ENCODE measurements at regions not wholly inside any gene's neighbourhood (a gene's known extent, or its start where the extent isn't known, plus 50 kb on each side); places are given as distances from the start of the nearest gene placed in this dataset.
"Not testable (repeated sequence)": the region's sequence is repeated elsewhere in the genome, so short reads cannot be mapped to it uniquely, and the experiment has no call there.

- TF ChIP-seq CTCF (IDR thresholded peaks at IDR 0.05); ZFP36 (IDR thresholded peaks at IDR 0.05; ENCODE audit: borderline replicate concordance, partially characterized antibody); EP300 (IDR thresholded peaks at IDR 0.05); USF2 (IDR thresholded peaks at IDR 0.05); REST (IDR thresholded peaks at IDR 0.05); POLR2A (IDR thresholded peaks at IDR 0.05; ENCODE audit: low read length); HDAC2 (IDR thresholded peaks at IDR 0.05); EHF (CRISPR knock-in tag; IDR thresholded peaks at IDR 0.05); NR3C1 (IDR thresholded peaks at IDR 0.05); CHD2 (IDR thresholded peaks at IDR 0.05; ENCODE audit: low read length, partially characterized antibody); E2F6 (IDR thresholded peaks at IDR 0.05; ENCODE audit: borderline replicate concordance, low read depth); RCOR1 (IDR thresholded peaks at IDR 0.05; ENCODE audit: low read depth, low read length); POLR2AphosphoS2 (conservative IDR thresholded peaks at IDR 0.05; ENCODE audit: low read length): not testable (repeated sequence)
Observed at GRCh38 chr15:20959299-20959698, 93.2 kb upstream of the POTEB2 start.

Measured in A549 (cell line).